Globus pallidus (tissue), 1 donor: ENCODE measurements at regions not wholly inside any gene's neighbourhood (a gene's known extent, or its start where the extent isn't known, plus 50 kb on each side); places are given as distances from the start of the nearest gene placed in this dataset.

Experiments
- DNase-seq: peaks from one replicate; pipeline ENCODE4 v3.0.0-alpha.2; 2015; ENCODE audit warnings: low spot score

GRCh38 chr4:96097693-96098092 lies 257.8 kb downstream of the PDHA2 start:
- DNase-seq: no peak

- DNase-seq: no peak
Observed at GRCh38 chr4:96099031-96099430, 259.1 kb downstream of the PDHA2 start.

- DNase-seq: no peak
Observed at GRCh38 chr4:96102541-96103026, 262.7 kb downstream of the PDHA2 start.

- DNase-seq: no peak
Observed at GRCh38 chr4:96103086-96103485, 263.2 kb downstream of the PDHA2 start.

GRCh38 chr4:96108146-96108545 lies 268.3 kb downstream of the PDHA2 start:
- DNase-seq: no peak

- DNase-seq: no peak
Observed at GRCh38 chr4:96112631-96113030, 272.7 kb downstream of the PDHA2 start.

GRCh38 chr4:96120206-96120605 lies 280.3 kb downstream of the PDHA2 start:
- no peak for DNase-seq

GRCh38 chr4:96126227-96126626 lies 286.3 kb downstream of the PDHA2 start:
- no peak for DNase-seq

- no peak for DNase-seq
Observed at GRCh38 chr4:96131186-96131585, 291.3 kb downstream of the PDHA2 start.

GRCh38 chr4:96134806-96135205 lies 294.9 kb downstream of the PDHA2 start:
- no peak for DNase-seq

GRCh38 chr4:96136056-96136455 lies 296.2 kb downstream of the PDHA2 start:
- DNase-seq: no peak

- DNase-seq: no peak
Observed at GRCh38 chr4:96139251-96139929, 299.5 kb downstream of the PDHA2 start.

GRCh38 chr4:96145601-96146000 lies 305.7 kb downstream of the PDHA2 start:
- no peak for DNase-seq

- DNase-seq: no peak
Observed at GRCh38 chr4:96146686-96147085, 306.8 kb downstream of the PDHA2 start.

GRCh38 chr4:96149894-96150293 lies 310.0 kb downstream of the PDHA2 start:
- no peak for DNase-seq

GRCh38 chr4:96150466-96150865 lies 310.6 kb downstream of the PDHA2 start:
- DNase-seq: no peak

GRCh38 chr4:96152824-96153223 lies 312.9 kb downstream of the PDHA2 start:
- DNase-seq: no peak

GRCh38 chr4:96154676-96155075 lies 314.8 kb downstream of the PDHA2 start:
- no peak for DNase-seq

GRCh38 chr4:96162636-96163035 lies 322.7 kb downstream of the PDHA2 start:
- DNase-seq: no peak

- no peak for DNase-seq
Observed at GRCh38 chr4:96164814-96165351, 325.0 kb downstream of the PDHA2 start.

- DNase-seq: no peak
Observed at GRCh38 chr4:96166806-96167205, 326.9 kb downstream of the PDHA2 start.

GRCh38 chr4:96170198-96170597 lies 330.3 kb downstream of the PDHA2 start:
- no peak for DNase-seq

GRCh38 chr4:96173756-96174155 lies 333.9 kb downstream of the PDHA2 start:
- no peak for DNase-seq

GRCh38 chr4:96175871-96176270 lies 336.0 kb downstream of the PDHA2 start:
- no peak for DNase-seq
